Germinal center (tissue), 1 donor: ENCODE measurements at regions not wholly inside any gene's neighbourhood (a gene's known extent, or its start where the extent isn't known, plus 50 kb on each side); places are given as distances from the start of the nearest gene placed in this dataset.

Source experiments
- DNase-seq: peaks from one replicate; pipeline ENCODE4 v3.0.0; 2012; ENCODE audit warnings: mixed read lengths, low spot score

- DNase-seq: no peak
Observed at GRCh38 chr22:49155770-49156580, 671.7 kb downstream of the BRD1 start.

- no peak for DNase-seq
Observed at GRCh38 chr22:49155039-49155769, 672.5 kb downstream of the BRD1 start.

- DNase-seq: no peak
Observed at GRCh38 chr22:49154433-49154832, 673.2 kb downstream of the BRD1 start.

- DNase-seq: no peak
Observed at GRCh38 chr22:49153921-49154320, 673.8 kb downstream of the BRD1 start.

GRCh38 chr22:49152939-49153770 is 674.5 kb downstream of the BRD1 start:
- DNase-seq: no peak

- DNase-seq: no peak
Observed at GRCh38 chr22:49152127-49152938, 675.3 kb downstream of the BRD1 start.

- DNase-seq: no peak
Observed at GRCh38 chr22:49151256-49152126, 676.2 kb downstream of the BRD1 start.

- no peak for DNase-seq
Observed at GRCh38 chr22:49150801-49151221, 676.9 kb downstream of the BRD1 start.

- no peak for DNase-seq
Observed at GRCh38 chr22:49149721-49150608, 677.7 kb downstream of the BRD1 start.

GRCh38 chr22:49148895-49149418 is 678.7 kb downstream of the BRD1 start:
- DNase-seq: no peak

GRCh38 chr22:49147617-49148175 is 680.0 kb downstream of the BRD1 start:
- no peak for DNase-seq

- DNase-seq: no peak
Observed at GRCh38 chr22:49147171-49147570, 680.5 kb downstream of the BRD1 start.

GRCh38 chr22:49146511-49146910 is 681.2 kb downstream of the BRD1 start:
- no peak for DNase-seq

GRCh38 chr22:49143812-49144211 is 683.9 kb downstream of the BRD1 start:
- DNase-seq: no peak

GRCh38 chr22:49142891-49143290 is 684.8 kb downstream of the BRD1 start:
- no peak for DNase-seq

- DNase-seq: no peak
Observed at GRCh38 chr22:49142296-49142695, 685.4 kb downstream of the BRD1 start.

- no peak for DNase-seq
Observed at GRCh38 chr22:49141761-49142160, 685.9 kb downstream of the BRD1 start.

GRCh38 chr22:49140911-49141665 is 686.6 kb downstream of the BRD1 start:
- no peak for DNase-seq
